Bronchial epithelial cell (primary cell): ENCODE measurements at regions not wholly inside any gene's neighbourhood (a gene's known extent, or its start where the extent isn't known, plus 50 kb on each side); places are given as distances from the start of the nearest gene placed in this dataset.
"Not testable (repeated sequence)": the region's sequence is repeated elsewhere in the genome, so short reads cannot be mapped to it uniquely, and the experiment has no call there.

ENCODE experiments used
- DNase-seq: peaks from one replicate; pipeline ENCODE4 v3.0.0-alpha.2; 2010; ENCODE audit warnings: low read depth
- FAIRE-seq: peaks from 2 replicates; lab custom pipeline; 2011; peaks lifted over from hg19 to GRCh38; lab: Jason Lieb, UNC
- H3K27me3 ChIP-seq: 2 replicates; pipeline ENCODE4 v1.5.1; 2011; ENCODE audit warnings: low read length; ENCODE audit not compliant: control insufficient read depth, insufficient read depth
- H3K36me3 ChIP-seq: 2 replicates; pipeline ENCODE4 v1.5.1; 2011; ENCODE audit warnings: low read length; ENCODE audit not compliant: control insufficient read depth, insufficient read depth
- H3K4me3 ChIP-seq: 2 replicates; pipeline ENCODE4 v1.5.1; 2011; ENCODE audit warnings: mild to moderate bottlenecking, low read depth, low read length, control low read depth
- CTCF ChIP-seq: IDR thresholded peaks from 2 replicates; pipeline ENCODE4 v1.5.1; 2011; ENCODE audit warnings: mild to moderate bottlenecking, moderate library complexity, low read length, control low read depth, inconsistent platforms; ENCODE audit not compliant: insufficient read depth, severe bottlenecking

GRCh38 chr3:134722969-134723368, 72.1 kb upstream of the EPHB1 start:
- no peak for FAIRE-seq
- TF ChIP-seq CTCF: no peak

GRCh38 chr3:134729649-134730048, 65.4 kb upstream of the EPHB1 start:
- no peak for DNase-seq
- Histone ChIP-seq H3K36me3 (no peaks in the 10 kb centered on the region), H3K4me3 (no peak overlapping the region), H3K27me3 (peaks cover 2% of the 10 kb centered on the region)
- TF ChIP-seq CTCF: no peak
- FAIRE-seq: no peak

More at GRCh38 chr3:134722969-134723368, 72.1 kb upstream of the EPHB1 start:
- H3K4me3 ChIP-seq: no peak overlapping the region
- H3K27me3 ChIP-seq: no peaks in the 10 kb centered on the region
- no peak for DNase-seq
- H3K36me3 ChIP-seq: no peaks in the 10 kb centered on the region

- FAIRE-seq (no peak), DNase-seq (no peak)
- TF ChIP-seq CTCF: no peak
- H3K4me3 ChIP-seq: no peak overlapping the region
- H3K27me3 ChIP-seq: peaks cover 2% of the 10 kb centered on the region
- H3K36me3 ChIP-seq: no peaks in the 10 kb centered on the region
These were observed 57.5 kb upstream of the EPHB1 start for GRCh38 chr3:134737516-134737915.

GRCh38 chr3:134740077-134740476, 55.0 kb upstream of the EPHB1 start:
- H3K27me3 ChIP-seq, FAIRE-seq, H3K4me3 ChIP-seq, DNase-seq, H3K36me3 ChIP-seq: not testable (repeated sequence)

GRCh38 chr3:134742202-134742601, 52.9 kb upstream of the EPHB1 start:
- no peak for FAIRE-seq

GRCh38 chr3:134743006-134743405, 52.1 kb upstream of the EPHB1 start:
- Histone ChIP-seq H3K36me3 (no peaks in the 10 kb centered on the region), H3K4me3 (no peak overlapping the region), H3K27me3 (no peaks in the 10 kb centered on the region)
- DNase-seq (peak; percentile 29), FAIRE-seq (no peak)
- TF ChIP-seq CTCF: no peak

More at GRCh38 chr3:134742202-134742601, 52.9 kb upstream of the EPHB1 start:
- H3K36me3 ChIP-seq: no peaks in the 10 kb centered on the region
- no peak overlapping the region for H3K4me3 ChIP-seq
- no peak for DNase-seq
- no peak for TF ChIP-seq CTCF
- H3K27me3 ChIP-seq: no peaks in the 10 kb centered on the region
